Astrocyte (in vitro differentiated cells and primary cell): ENCODE measurements at regions not wholly inside any gene's neighbourhood (a gene's known extent, or its start where the extent isn't known, plus 50 kb on each side); places are given as distances from the start of the nearest gene placed in this dataset.
A peak's percentile ranks its signal among the peaks of the same experiment; 100 is the strongest.

Experiments used
- DNase-seq: peaks from one replicate; pipeline ENCODE4 v3.0.0-alpha.2; 2010; ENCODE audit warnings: low read depth
- FAIRE-seq: peaks from 2 replicates; lab custom pipeline; 2011; peaks lifted over from hg19 to GRCh38; lab: Jason Lieb, UNC
- H2AFZ ChIP-seq: 2 replicates; pipeline ENCODE4 v1.6.0; 2012; ENCODE audit warnings: low read depth, low read length, inconsistent platforms
- H3K27ac ChIP-seq: 2 replicates; pipeline ENCODE4 v1.5.1; 2011; ENCODE audit warnings: low read depth, low read length, inconsistent platforms
- H3K27me3 ChIP-seq: 2 replicates; pipeline ENCODE4 v1.6.0; 2011; ENCODE audit warnings: low read length, inconsistent platforms; ENCODE audit not compliant: insufficient read depth
- H3K36me3 ChIP-seq: 2 replicates; pipeline ENCODE4 v1.5.1; 2011; ENCODE audit warnings: low read length, inconsistent platforms; ENCODE audit not compliant: insufficient read depth
- H3K4me1 ChIP-seq: 2 replicates; pipeline ENCODE4 v1.5.1; 2011; ENCODE audit warnings: low read length, inconsistent platforms; ENCODE audit not compliant: insufficient read depth
- H3K4me2 ChIP-seq: 2 replicates; pipeline ENCODE4 v1.6.0; 2012; ENCODE audit warnings: low read length, inconsistent platforms
- H3K4me3 ChIP-seq: 2 replicates; pipeline ENCODE4 v1.5.1; 2011; ENCODE audit warnings: low read depth, mild to moderate bottlenecking, low read length, inconsistent platforms; ENCODE audit not compliant: insufficient read depth
- H3K79me2 ChIP-seq: 2 replicates; pipeline ENCODE4 v1.6.0; 2012; ENCODE audit warnings: mild to moderate bottlenecking, low read length, inconsistent platforms; ENCODE audit not compliant: insufficient read depth
- H3K9ac ChIP-seq: 2 replicates; pipeline ENCODE4 v1.6.0; 2012; ENCODE audit warnings: mild to moderate bottlenecking, low read length, inconsistent platforms
- H3K9me3 ChIP-seq: 2 replicates; pipeline ENCODE4 v1.5.1; 2012; ENCODE audit warnings: low read depth, mild to moderate bottlenecking, low read length, inconsistent platforms; ENCODE audit not compliant: insufficient read depth
- H4K20me1 ChIP-seq: 2 replicates; pipeline ENCODE4 v1.6.0; 2012; ENCODE audit warnings: low read length, inconsistent platforms; ENCODE audit not compliant: insufficient read depth
- H3K27ac Mint-ChIP-seq: one replicate; pipeline ENCODE4 v1.8.0; 2021; ENCODE audit warnings: mild to moderate bottlenecking, mixed read lengths; ENCODE audit not compliant: unreplicated experiment
- H3K27me3 Mint-ChIP-seq: one replicate; pipeline ENCODE4 v1.8.0; 2021; ENCODE audit warnings: low read depth, mixed read lengths; ENCODE audit not compliant: unreplicated experiment
- H3K36me3 Mint-ChIP-seq: one replicate; pipeline ENCODE4 v1.8.0; 2021; ENCODE audit warnings: low read depth, mixed read lengths; ENCODE audit not compliant: unreplicated experiment
- H3K4me1 Mint-ChIP-seq: one replicate; pipeline ENCODE4 v1.8.0; 2021; ENCODE audit warnings: low read depth, mixed read lengths; ENCODE audit not compliant: unreplicated experiment
- H3K4me3 Mint-ChIP-seq: one replicate; pipeline ENCODE4 v1.8.0; 2021; ENCODE audit warnings: mild to moderate bottlenecking, moderate library complexity, mixed read lengths; ENCODE audit not compliant: unreplicated experiment
- H3K9me3 Mint-ChIP-seq: one replicate; pipeline ENCODE4 v1.8.0; 2021; ENCODE audit warnings: mild to moderate bottlenecking, mixed read lengths; ENCODE audit not compliant: unreplicated experiment
- CTCF ChIP-seq: IDR thresholded peaks from 2 replicates; pipeline ENCODE4 v1.5.1; 2011; ENCODE audit warnings: low read depth, mild to moderate bottlenecking, inconsistent platforms, low read length, moderate library complexity; ENCODE audit not compliant: insufficient read depth
- EZH2 ChIP-seq: IDR thresholded peaks from 2 replicates; pipeline ENCODE4 v1.6.1; 2012; ENCODE audit warnings: mild to moderate bottlenecking, low read length, inconsistent platforms; ENCODE audit not compliant: insufficient read depth

- Histone ChIP-seq H3K27me3 (no peaks in the 10 kb centered on the region), H2AFZ (no peak overlapping the region), H3K36me3 (no peaks in the 10 kb centered on the region), H3K27ac (no peak overlapping the region), H3K4me1 (no peaks in the 10 kb centered on the region), H3K9ac (no peak overlapping the region), H3K9me3 (no peaks in the 10 kb centered on the region), H3K4me3 (no peak overlapping the region), H3K79me2 (no peaks in the 10 kb centered on the region), H3K4me2 (no peak overlapping the region), H4K20me1 (no peaks in the 10 kb centered on the region)
- H3K4me1 Mint-ChIP-seq = peaks cover 6% of the 10 kb centered on the region
- DNase-seq (no peak), FAIRE-seq (no peak)
- H3K4me3 Mint-ChIP-seq = no peak overlapping the region
- peaks cover 2% of the 10 kb centered on the region for H3K9me3 Mint-ChIP-seq
- no peak overlapping the region for H3K27ac Mint-ChIP-seq
- no peak for TF ChIP-seq CTCF
- no peak for TF ChIP-seq EZH2
- H3K27me3 Mint-ChIP-seq = no peaks in the 10 kb centered on the region
- no peaks in the 10 kb centered on the region for H3K36me3 Mint-ChIP-seq
Observed at GRCh38 chr14:65906344-65906743, 493.8 kb downstream of the FUT8 start.

GRCh38 chr14:65906948-65907347 lies 494.4 kb downstream of the FUT8 start:
- H3K27ac ChIP-seq = no peak overlapping the region
- H3K9me3 Mint-ChIP-seq = no peaks in the 10 kb centered on the region
- no peaks in the 10 kb centered on the region for H3K36me3 Mint-ChIP-seq
- H3K4me3 Mint-ChIP-seq = no peak overlapping the region
- TF ChIP-seq EZH2 (no peak), CTCF (no peak)
- H3K9ac ChIP-seq = no peak overlapping the region
- H3K27me3 Mint-ChIP-seq = no peaks in the 10 kb centered on the region
- H3K4me1 ChIP-seq = no peaks in the 10 kb centered on the region
- H3K36me3 ChIP-seq = no peaks in the 10 kb centered on the region
- H3K27me3 ChIP-seq = no peaks in the 10 kb centered on the region
- H3K9me3 ChIP-seq = no peaks in the 10 kb centered on the region
- H3K4me3 ChIP-seq = no peak overlapping the region
- peaks cover 6% of the 10 kb centered on the region for H3K4me1 Mint-ChIP-seq
- H4K20me1 ChIP-seq = no peaks in the 10 kb centered on the region
- H3K27ac Mint-ChIP-seq = no peak overlapping the region
- DNase-seq (no peak), FAIRE-seq (no peak)
- no peak overlapping the region for H2AFZ ChIP-seq
- no peak overlapping the region for H3K4me2 ChIP-seq
- no peaks in the 10 kb centered on the region for H3K79me2 ChIP-seq

- DNase-seq (peak; percentile 32), FAIRE-seq (peak; percentile 23)
- no peaks in the 10 kb centered on the region for H3K36me3 Mint-ChIP-seq
- Histone ChIP-seq H3K4me1 (no peaks in the 10 kb centered on the region), H3K4me2 (no peak overlapping the region), H3K79me2 (no peaks in the 10 kb centered on the region), H4K20me1 (no peaks in the 10 kb centered on the region), H3K27ac (no peak overlapping the region), H3K4me3 (no peak overlapping the region), H2AFZ (no peak overlapping the region), H3K36me3 (no peaks in the 10 kb centered on the region), H3K27me3 (no peaks in the 10 kb centered on the region), H3K9me3 (no peaks in the 10 kb centered on the region), H3K9ac (no peak overlapping the region)
- H3K9me3 Mint-ChIP-seq = no peaks in the 10 kb centered on the region
- peaks cover 4% of the 10 kb centered on the region for H3K27me3 Mint-ChIP-seq
- H3K4me3 Mint-ChIP-seq = no peak overlapping the region
- no peak overlapping the region for H3K27ac Mint-ChIP-seq
- H3K4me1 Mint-ChIP-seq = peaks cover 7% of the 10 kb centered on the region
- no peak for TF ChIP-seq EZH2
- no peak for TF ChIP-seq CTCF
Observed at GRCh38 chr14:65910108-65910786, 497.7 kb downstream of the FUT8 start.
